Stomach (tissue), 8 donors: ENCODE measurements at regions not wholly inside any gene's neighbourhood (a gene's known extent, or its start where the extent isn't known, plus 50 kb on each side); places are given as distances from the start of the nearest gene placed in this dataset.

Source experiments
- DNase-seq, 2 donors: peaks; one replicate each; pipeline versions ENCODE4 v3.0.0 to v3.0.0-alpha.2; 2013 to 2019
- H3K27ac ChIP-seq, 5 donors: fragments of 200-600 bp in 4 of 5; sonication (generic) in 4 of 5; one replicate each; pipeline ENCODE4 v1.5.1; 2013 to 2019; ENCODE audit warnings: mild to moderate bottlenecking in 1 of 5, moderate library complexity in 1 of 5
- H3K27me3 ChIP-seq, 3 donors: fragments of 200-600 bp; sonication (generic); one replicate each; pipeline ENCODE4 v1.5.1; 2017 to 2019; ENCODE audit warnings: mixed run types in 1 of 3
- H3K36me3 ChIP-seq, 4 donors: fragments of 200-600 bp; sonication (generic); 1 replicate in 3 of 4; 2 replicates in 1 of 4; pipeline ENCODE4 v1.5.1; 2016 to 2019
- H3K4me1 ChIP-seq, 4 donors: fragments of 200-600 bp; sonication (generic); one replicate each; pipeline ENCODE4 v1.5.1; 2016 to 2019
- H3K4me3 ChIP-seq, 4 donors: fragments of 200-600 bp; sonication (generic) in 3 of 4; one replicate each; pipeline ENCODE4 v1.5.1; 2016 to 2019; ENCODE audit warnings: mild to moderate bottlenecking in 1 of 4
- H3K9me3 ChIP-seq, 4 donors: fragments of 200-600 bp; sonication (generic); one replicate each; pipeline ENCODE4 v1.5.1; 2016 to 2019
- CTCF ChIP-seq, 7 experiments: fragments of 450-650 bp in 4 of 7; fragments of 200-600 bp in 3 of 7; sonication (generic) in 3 of 7; IDR thresholded peaks; one replicate each; pipeline ENCODE4 v1.5.1; 2016 to 2019; ENCODE audit warnings: antibody characterized with exemption in 7 of 7, control low read depth in 2 of 7, mild to moderate bottlenecking in 1 of 7
- EP300 ChIP-seq: sonication (generic); formaldehyde crosslinking; IDR thresholded peaks from one replicate; pipeline ENCODE4 v1.6.1; 2017; ENCODE audit warnings: antibody characterized with exemption
- POLR2A ChIP-seq, 4 donors: fragments of 450-650 bp; IDR thresholded peaks; one replicate each; pipeline ENCODE4 v1.6.1; 2016; ENCODE audit warnings: antibody characterized with exemption in 4 of 4, control low read depth in 2 of 4, mild to moderate bottlenecking in 1 of 4, moderate library complexity in 1 of 4
- POLR2AphosphoS5 ChIP-seq, 3 donors: sonication (generic); formaldehyde crosslinking; IDR thresholded peaks; one replicate each; pipeline ENCODE4 v1.6.1; 2016; ENCODE audit warnings: antibody characterized with exemption in 3 of 3
- WGBS, 5 donors: extraction: QIAGEN DNeasy Blood & Tissue Kit in 3 of 5; methylation state at CpG; one replicate each; pipeline versions ENCODE4 v1.1.5 to v1.1.7; 2013 to 2018; 5-methylcytosine and 5-hydroxymethylcytosine counted together
- intact Hi-C: fragments of 100-400 bp; cut with DNase I; formaldehyde crosslinking; loops from one replicate; pipeline ENCODE4 v1.15.1; 2023; ENCODE audit warnings: low total_unique reads
- donor health status: healthy with polysubstance abuse.
- donor health status: Bipolar disorder and iron deficiency.
- donor health status: healthy.

DNA sequence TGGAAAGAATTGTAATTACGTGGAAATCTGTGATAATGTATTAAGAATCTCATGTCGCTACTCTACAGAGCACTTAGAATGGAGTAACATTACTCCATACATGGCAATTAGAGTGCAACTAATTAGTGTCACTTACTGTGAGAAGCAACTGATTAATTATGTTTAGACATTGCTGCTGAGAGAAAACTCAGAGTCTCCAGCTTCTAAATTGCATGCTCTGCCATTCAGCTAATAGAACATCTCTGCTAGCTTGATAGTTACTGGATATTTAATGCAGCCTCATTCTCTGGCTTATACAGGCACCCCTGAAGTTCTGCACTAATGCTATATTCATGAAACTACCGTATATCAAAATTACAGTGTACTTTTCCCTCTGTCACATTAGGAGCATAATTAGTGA lies 338.4 kb downstream of the ADAMTS20 start:
- TF ChIP-seq EP300 (no peak), CTCF (IDR thresholded peaks at IDR 0.05) (no peak), POLR2AphosphoS5 (IDR thresholded peaks at IDR 0.05) (no peak), POLR2A (IDR thresholded peaks at IDR 0.05) (no peak)
- intact Hi-C loops: no loop called here
- DNase-seq: no peak
- no peak overlapping the region for H3K4me3 ChIP-seq
- H3K4me1 ChIP-seq: no peaks in the 10 kb centered on the region
- no peaks in the 10 kb centered on the region for H3K9me3 ChIP-seq
- 51 to 72% (median 54%) methylated on average over 3 of the region's 3 CpGs for WGBS, 5 donors
- H3K27ac ChIP-seq: no peak overlapping the region
- no peaks in the 10 kb centered on the region for H3K36me3 ChIP-seq
- H3K27me3 ChIP-seq: no peaks in the 10 kb centered on the region

DNA sequence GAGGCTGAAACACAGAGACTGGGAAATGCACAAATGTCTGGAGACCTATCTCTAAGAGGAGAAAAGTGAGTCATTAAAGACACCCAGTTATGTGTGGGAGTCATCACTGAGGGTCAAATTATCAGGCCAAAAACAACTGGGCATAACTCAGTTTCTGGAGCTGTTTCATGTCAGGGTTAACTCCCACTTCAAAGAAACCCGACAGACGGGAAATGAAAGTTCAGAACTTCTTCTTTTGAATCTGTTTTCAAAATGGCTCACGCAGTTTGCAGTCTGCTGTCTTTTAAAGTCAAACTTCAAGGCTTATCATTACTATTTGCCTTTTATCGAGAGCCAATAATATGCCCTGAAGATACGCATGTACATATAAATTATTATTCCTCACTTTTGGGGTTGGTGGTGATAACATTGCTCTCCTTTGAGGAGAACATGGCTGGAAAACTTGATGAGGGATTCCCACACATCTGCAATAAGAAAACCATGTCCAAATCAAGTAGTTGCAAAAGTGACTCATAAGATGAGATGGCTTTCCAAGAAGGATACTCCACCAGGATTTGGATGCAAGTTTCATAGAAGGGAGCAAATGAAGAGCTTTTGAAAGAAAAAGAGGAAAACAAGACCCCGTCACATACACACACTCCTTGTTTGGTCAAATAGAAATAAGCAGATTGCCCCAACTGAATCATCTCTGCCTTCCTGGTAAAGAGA lies 341.4 kb downstream of the ADAMTS20 start:
- Histone ChIP-seq H3K27ac (no peak overlapping the region), H3K4me3 (no peak overlapping the region), H3K27me3 (no peaks in the 10 kb centered on the region), H3K9me3 (no peaks in the 10 kb centered on the region), H3K4me1 (no peaks in the 10 kb centered on the region), H3K36me3 (no peaks in the 10 kb centered on the region)
- 64 to 79% (median 68%) methylated on average over 6 of the region's 6 CpGs for WGBS, 5 donors
- TF ChIP-seq POLR2A (IDR thresholded peaks at IDR 0.05): no peak
- no peak for TF ChIP-seq CTCF (IDR thresholded peaks at IDR 0.05)
- TF ChIP-seq POLR2AphosphoS5 (IDR thresholded peaks at IDR 0.05): no peak
- TF ChIP-seq EP300: no peak
- DNase-seq: peak in 1 of 2 donors; percentile 27
- intact Hi-C loops: no loop called here

DNA sequence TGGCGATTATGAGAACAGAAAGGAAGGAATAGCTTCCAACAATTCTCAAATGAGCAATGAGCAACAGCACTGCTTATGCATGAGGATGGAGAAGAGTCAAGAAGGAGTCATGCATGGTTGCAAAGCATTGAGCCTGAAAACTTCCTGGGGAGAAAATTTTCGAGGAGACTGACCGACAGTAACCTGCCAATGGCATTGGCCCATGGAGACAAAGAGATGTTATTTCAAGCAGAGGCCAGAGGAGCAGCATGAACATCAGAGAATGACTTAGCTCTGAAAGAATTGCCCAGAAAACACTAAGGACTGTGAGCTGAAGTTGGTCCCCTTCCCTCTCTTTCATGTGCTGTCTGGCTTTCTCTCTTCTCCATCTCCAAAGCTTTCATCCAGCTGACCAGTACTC lies 343.4 kb downstream of the ADAMTS20 start:
- H3K27me3 ChIP-seq: no peaks in the 10 kb centered on the region
- no peaks in the 10 kb centered on the region for H3K36me3 ChIP-seq
- no peak for DNase-seq
- WGBS, 5 donors: 82 to 92% (median 84%) methylated on average over 3 of the region's 3 CpGs
- no peaks in the 10 kb centered on the region for H3K9me3 ChIP-seq
- H3K4me1 ChIP-seq: no peaks in the 10 kb centered on the region
- H3K4me3 ChIP-seq: no peak overlapping the region
- intact Hi-C loops: no loop called here
- TF ChIP-seq POLR2A (IDR thresholded peaks at IDR 0.05) (no peak), POLR2AphosphoS5 (IDR thresholded peaks at IDR 0.05) (no peak), CTCF (IDR thresholded peaks at IDR 0.05) (no peak)
- H3K27ac ChIP-seq: no peak overlapping the region

- no peaks in the 10 kb centered on the region for H3K27me3 ChIP-seq
- no peaks in the 10 kb centered on the region for H3K4me1 ChIP-seq
- intact Hi-C loops: no loop called here
- DNase-seq: no peak
- H3K36me3 ChIP-seq: no peaks in the 10 kb centered on the region
- TF ChIP-seq EP300 (no peak), POLR2A (IDR thresholded peaks at IDR 0.05) (no peak), CTCF (IDR thresholded peaks at IDR 0.05) (no peak), POLR2AphosphoS5 (IDR thresholded peaks at IDR 0.05) (no peak)
- H3K4me3 ChIP-seq: no peak overlapping the region
- no peak overlapping the region for H3K27ac ChIP-seq
- WGBS, 5 donors: 81 to 91% (median 89%) methylated on average over 5 of the region's 5 CpGs
- H3K9me3 ChIP-seq: no peaks in the 10 kb centered on the region
These were observed 343.8 kb downstream of the ADAMTS20 start for GRCh38 chr12:43208221-43208620.
